Sigmoid colon (tissue), 4 donors: ENCODE measurements at regions not wholly inside any gene's neighbourhood (a gene's known extent, or its start where the extent isn't known, plus 50 kb on each side); places are given as distances from the start of the nearest gene placed in this dataset.

ENCODE experiments used
- POLR2AphosphoS5 ChIP-seq, 4 donors: sonication (generic); formaldehyde crosslinking; IDR thresholded peaks; one replicate each; pipeline ENCODE4 v1.6.1; 2017; ENCODE audit warnings: antibody characterized with exemption in 4 of 4
- TF ChIP-seq, protein P1 (sequence below), 4 experiments: fragments of 450-650 bp in 3 of 4; fragments of 200-600 bp in 1 of 4; IDR thresholded peaks; one replicate each; pipeline ENCODE4 v1.5.1; 2016 to 2019; ENCODE audit warnings: antibody characterized with exemption in 4 of 4, mild to moderate bottlenecking in 3 of 4, moderate library complexity in 2 of 4

DNA sequence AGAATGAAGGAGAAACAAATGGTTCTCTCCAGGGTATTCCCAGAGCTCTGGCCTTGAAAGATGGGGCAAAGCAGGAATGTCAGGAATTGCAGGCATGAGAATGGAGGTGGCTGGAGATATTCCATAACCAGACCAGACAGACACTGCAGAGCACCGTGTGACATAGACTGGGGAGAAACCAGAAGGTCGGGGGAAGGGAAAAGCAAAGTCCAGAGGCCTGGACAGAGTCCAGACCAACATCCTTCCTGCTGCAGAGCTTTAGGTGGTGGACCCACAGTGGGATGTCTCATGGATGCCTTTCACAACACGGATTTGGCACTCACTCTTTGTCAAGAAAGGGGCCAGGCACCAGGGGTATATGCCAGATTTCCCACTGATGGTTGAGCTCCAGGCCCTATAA is 177.2 kb upstream of the INHBA start:
- TF ChIP-seq, protein P1, sequence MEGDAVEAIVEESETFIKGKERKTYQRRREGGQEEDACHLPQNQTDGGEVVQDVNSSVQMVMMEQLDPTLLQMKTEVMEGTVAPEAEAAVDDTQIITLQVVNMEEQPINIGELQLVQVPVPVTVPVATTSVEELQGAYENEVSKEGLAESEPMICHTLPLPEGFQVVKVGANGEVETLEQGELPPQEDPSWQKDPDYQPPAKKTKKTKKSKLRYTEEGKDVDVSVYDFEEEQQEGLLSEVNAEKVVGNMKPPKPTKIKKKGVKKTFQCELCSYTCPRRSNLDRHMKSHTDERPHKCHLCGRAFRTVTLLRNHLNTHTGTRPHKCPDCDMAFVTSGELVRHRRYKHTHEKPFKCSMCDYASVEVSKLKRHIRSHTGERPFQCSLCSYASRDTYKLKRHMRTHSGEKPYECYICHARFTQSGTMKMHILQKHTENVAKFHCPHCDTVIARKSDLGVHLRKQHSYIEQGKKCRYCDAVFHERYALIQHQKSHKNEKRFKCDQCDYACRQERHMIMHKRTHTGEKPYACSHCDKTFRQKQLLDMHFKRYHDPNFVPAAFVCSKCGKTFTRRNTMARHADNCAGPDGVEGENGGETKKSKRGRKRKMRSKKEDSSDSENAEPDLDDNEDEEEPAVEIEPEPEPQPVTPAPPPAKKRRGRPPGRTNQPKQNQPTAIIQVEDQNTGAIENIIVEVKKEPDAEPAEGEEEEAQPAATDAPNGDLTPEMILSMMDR (IDR thresholded peaks at IDR 0.05): no peak
- no peak for TF ChIP-seq POLR2AphosphoS5 (IDR thresholded peaks at IDR 0.05)
